WERI-Rb-1 (cell line): ENCODE measurements at regions not wholly inside any gene's neighbourhood (a gene's known extent, or its start where the extent isn't known, plus 50 kb on each side); places are given as distances from the start of the nearest gene placed in this dataset.

Experiments used
- DNase-seq: peaks from one replicate; pipeline ENCODE4 v3.0.0-alpha.2; 2020
- H3K27ac ChIP-seq: fragments of 250-450 bp; sonication (Bioruptor Pico); 2 replicates; pipeline ENCODE4 v1.5.1; 2020; ENCODE audit warnings: mild to moderate bottlenecking, moderate library complexity
- H3K27me3 ChIP-seq: fragments of 250-450 bp; sonication (Bioruptor Pico); 2 replicates; pipeline ENCODE4 v1.5.1; 2021; ENCODE audit warnings: mild to moderate bottlenecking, low read depth, moderate library complexity; ENCODE audit not compliant: insufficient read depth, severe bottlenecking
- H3K36me3 ChIP-seq: fragments of 250-450 bp; sonication (Bioruptor Pico); 2 replicates; pipeline ENCODE4 v1.5.1; 2020; ENCODE audit warnings: mild to moderate bottlenecking, moderate library complexity
- H3K4me3 ChIP-seq: 2 replicates; pipeline ENCODE4 v1.5.1; 2011; ENCODE audit warnings: low read depth, mild to moderate bottlenecking, control low read depth, low read length
- H3K9me3 ChIP-seq: fragments of 250-450 bp; sonication (Bioruptor Pico); 2 replicates; pipeline ENCODE4 v1.5.1; 2021; ENCODE audit warnings: mild to moderate bottlenecking, moderate library complexity; ENCODE audit not compliant: severe bottlenecking
- TF ChIP-seq, protein P1 (sequence below): IDR thresholded peaks from 2 replicates; pipeline ENCODE4 v1.5.1; 2011; ENCODE audit warnings: low read depth, mild to moderate bottlenecking, control low read depth, inconsistent platforms, low read length

DNA sequence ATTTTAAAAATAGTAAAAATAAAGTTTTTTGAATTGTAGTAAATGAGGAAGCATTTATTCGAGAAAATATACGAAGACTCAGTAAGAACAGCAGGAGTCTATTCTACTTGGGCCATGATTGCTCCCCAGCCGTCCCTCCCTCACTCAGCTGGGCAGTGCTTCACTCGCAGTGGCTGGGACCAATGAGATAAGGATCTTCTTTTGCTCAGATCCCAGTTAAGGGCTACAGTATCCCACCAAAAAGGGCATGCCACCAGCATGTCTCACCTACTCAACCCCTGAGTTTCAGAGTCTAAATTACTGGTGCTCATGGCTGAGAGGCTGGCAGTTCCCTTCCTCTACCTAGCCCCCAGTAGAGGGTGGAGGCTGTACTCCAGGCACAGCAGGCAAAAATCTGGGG lies 455.7 kb upstream of the PFKP start:
- DNase-seq: no peak
- H3K36me3 ChIP-seq: no peaks in the 10 kb centered on the region
- H3K27me3 ChIP-seq: no peaks in the 10 kb centered on the region
- H3K27ac ChIP-seq: peak overlapping the region; percentile 78
- H3K4me3 ChIP-seq: no peak overlapping the region
- no peaks in the 10 kb centered on the region for H3K9me3 ChIP-seq
- TF ChIP-seq, protein P1, sequence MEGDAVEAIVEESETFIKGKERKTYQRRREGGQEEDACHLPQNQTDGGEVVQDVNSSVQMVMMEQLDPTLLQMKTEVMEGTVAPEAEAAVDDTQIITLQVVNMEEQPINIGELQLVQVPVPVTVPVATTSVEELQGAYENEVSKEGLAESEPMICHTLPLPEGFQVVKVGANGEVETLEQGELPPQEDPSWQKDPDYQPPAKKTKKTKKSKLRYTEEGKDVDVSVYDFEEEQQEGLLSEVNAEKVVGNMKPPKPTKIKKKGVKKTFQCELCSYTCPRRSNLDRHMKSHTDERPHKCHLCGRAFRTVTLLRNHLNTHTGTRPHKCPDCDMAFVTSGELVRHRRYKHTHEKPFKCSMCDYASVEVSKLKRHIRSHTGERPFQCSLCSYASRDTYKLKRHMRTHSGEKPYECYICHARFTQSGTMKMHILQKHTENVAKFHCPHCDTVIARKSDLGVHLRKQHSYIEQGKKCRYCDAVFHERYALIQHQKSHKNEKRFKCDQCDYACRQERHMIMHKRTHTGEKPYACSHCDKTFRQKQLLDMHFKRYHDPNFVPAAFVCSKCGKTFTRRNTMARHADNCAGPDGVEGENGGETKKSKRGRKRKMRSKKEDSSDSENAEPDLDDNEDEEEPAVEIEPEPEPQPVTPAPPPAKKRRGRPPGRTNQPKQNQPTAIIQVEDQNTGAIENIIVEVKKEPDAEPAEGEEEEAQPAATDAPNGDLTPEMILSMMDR: no peak

DNA sequence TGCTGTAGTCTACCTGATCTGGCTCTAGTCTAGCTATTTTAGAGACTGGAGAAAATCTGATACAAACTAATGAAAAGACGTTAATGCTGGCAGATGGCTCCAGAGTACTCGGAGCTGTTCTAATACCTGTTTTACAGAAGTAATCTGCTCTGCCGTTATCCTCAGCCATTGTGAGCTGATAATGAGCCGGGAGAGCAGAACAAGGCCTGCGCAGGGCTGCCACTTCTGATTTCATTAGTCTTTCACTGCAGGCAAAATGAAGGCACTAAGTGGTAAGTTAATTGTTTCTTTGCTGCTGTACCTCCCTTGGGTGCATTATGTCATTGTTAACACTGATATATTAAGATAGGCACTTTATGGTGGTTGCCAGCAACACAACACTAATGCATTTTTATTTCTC lies 456.4 kb upstream of the PFKP start:
- TF ChIP-seq, protein P1: no peak
- peak overlapping the region; percentile 78 for H3K27ac ChIP-seq
- peak overlapping the region; percentile 36 for H3K4me3 ChIP-seq
- no peaks in the 10 kb centered on the region for H3K9me3 ChIP-seq
- no peaks in the 10 kb centered on the region for H3K27me3 ChIP-seq
- DNase-seq: peak; percentile 60
- H3K36me3 ChIP-seq: no peaks in the 10 kb centered on the region

- Histone ChIP-seq H3K4me3 (no peak overlapping the region), H3K36me3 (no peaks in the 10 kb centered on the region), H3K27me3 (no peaks in the 10 kb centered on the region), H3K9me3 (no peaks in the 10 kb centered on the region), H3K27ac (no peak overlapping the region)
- TF ChIP-seq, protein P1: no peak
- no peak for DNase-seq
These were observed 462.5 kb upstream of the PFKP start for GRCh38 chr10:2604891-2605290.

GRCh38 chr10:2599571-2599970 lies 467.8 kb upstream of the PFKP start:
- no peaks in the 10 kb centered on the region for H3K36me3 ChIP-seq
- H3K27me3 ChIP-seq: no peaks in the 10 kb centered on the region
- no peak overlapping the region for H3K4me3 ChIP-seq
- no peak for DNase-seq
- H3K9me3 ChIP-seq: no peaks in the 10 kb centered on the region
- H3K27ac ChIP-seq: no peak overlapping the region
- TF ChIP-seq, protein P1: no peak

DNA sequence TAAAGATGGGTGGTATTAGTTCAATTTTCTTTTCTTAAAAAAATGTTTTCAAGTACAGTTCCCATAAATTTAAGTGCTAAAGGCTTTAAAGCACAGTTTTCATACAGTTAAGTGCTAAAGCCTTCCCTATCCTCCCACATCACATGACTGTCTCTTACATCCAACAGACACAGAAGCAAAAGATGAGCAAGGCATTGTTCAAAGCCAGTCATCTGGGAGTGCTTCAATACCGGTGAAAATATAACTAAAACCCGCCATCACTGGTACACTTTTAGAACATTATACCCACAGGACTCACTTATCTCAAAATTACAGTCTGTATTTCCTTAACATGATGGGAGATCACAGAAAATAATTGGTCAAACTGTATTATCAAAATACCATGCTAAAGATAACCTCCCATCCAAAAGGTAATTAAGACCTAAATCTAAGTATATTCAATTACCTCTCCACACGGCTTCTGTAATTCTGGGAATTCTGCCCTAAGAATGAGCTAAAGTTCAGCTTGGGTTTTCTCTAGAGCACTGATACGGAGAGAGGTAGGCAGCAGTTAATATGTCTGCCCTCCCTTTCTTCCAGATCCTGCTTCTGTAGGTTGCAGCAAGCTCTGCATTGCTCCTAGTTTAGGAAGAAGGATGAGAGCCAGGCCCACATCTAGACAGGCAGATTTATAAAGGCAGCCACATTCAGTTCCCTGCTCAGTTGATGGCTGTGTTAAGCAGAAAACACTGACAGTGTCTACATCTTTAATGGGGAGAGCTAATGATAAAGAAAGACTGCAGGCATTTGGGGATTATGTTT lies 474.8 kb upstream of the PFKP start:
- no peaks in the 10 kb centered on the region for H3K36me3 ChIP-seq
- H3K27me3 ChIP-seq: no peaks in the 10 kb centered on the region
- no peaks in the 10 kb centered on the region for H3K9me3 ChIP-seq
- no peak overlapping the region for H3K4me3 ChIP-seq
- DNase-seq: no peak
- TF ChIP-seq, protein P1: no peak
- H3K27ac ChIP-seq: no peak overlapping the region

DNA sequence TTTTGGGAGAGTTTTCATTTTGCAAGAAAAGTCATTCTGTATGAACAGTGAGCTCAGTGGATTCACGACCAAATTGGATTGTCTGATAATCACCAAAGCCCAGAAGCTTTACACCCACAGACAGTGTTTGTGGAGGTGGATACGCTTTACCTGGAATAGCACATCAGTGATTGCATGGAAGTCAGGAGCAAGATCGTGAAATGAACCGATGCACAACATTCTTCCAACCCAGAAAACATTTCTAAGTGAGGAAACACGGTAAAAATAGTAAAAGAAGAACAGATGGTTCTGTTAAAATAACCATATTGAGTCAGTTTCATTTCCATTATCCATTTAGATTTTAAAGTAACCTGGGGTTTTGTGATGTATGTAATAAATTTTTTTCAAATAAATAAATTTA lies 478.2 kb upstream of the PFKP start:
- no peaks in the 10 kb centered on the region for H3K27me3 ChIP-seq
- no peaks in the 10 kb centered on the region for H3K9me3 ChIP-seq
- no peaks in the 10 kb centered on the region for H3K36me3 ChIP-seq
- DNase-seq: no peak
- no peak overlapping the region for H3K27ac ChIP-seq
- TF ChIP-seq, protein P1: no peak
- H3K4me3 ChIP-seq: no peak overlapping the region
